ENCODE measurements at regions not wholly inside any gene's neighbourhood (a gene's known extent, or its start where the extent isn't known, plus 50 kb on each side); places are given as distances from the start of the nearest gene placed in this dataset.

- TF ChIP-seq CTCF (IDR thresholded peaks at IDR 0.05 in 8 of 11, conservative IDR thresholded peaks at IDR 0.05 in 3 of 11): no peak
- no peak for TF ChIP-seq POLR2AphosphoS5 (IDR thresholded peaks at IDR 0.05)
Observed at GRCh38 chr4:3344104-3344503, 51.3 kb downstream of the RGS12 start.

Measured in spleen (tissue), 7 donors.